Large intestine (tissue), 3 donors: ENCODE measurements at regions not wholly inside any gene's neighbourhood (a gene's known extent, or its start where the extent isn't known, plus 50 kb on each side); places are given as distances from the start of the nearest gene placed in this dataset.
"Not testable (repeated sequence)": the region's sequence is repeated elsewhere in the genome, so short reads cannot be mapped to it uniquely, and the experiment has no call there.

Experiments
- DNase-seq, 2 donors: peaks; one replicate each; pipeline versions ENCODE4 v3.0.0 to v3.0.0-alpha.2; 2013
- H3K27ac ChIP-seq: one replicate; pipeline ENCODE4 v1.5.1; 2013; ENCODE audit warnings: low read length
- H3K27me3 ChIP-seq: 2 replicates; pipeline ENCODE4 v1.6.1; 2013; ENCODE audit warnings: low read length; ENCODE audit not compliant: control insufficient read depth, insufficient read depth
- H3K36me3 ChIP-seq: 2 replicates; pipeline ENCODE4 v1.6.1; 2013; ENCODE audit warnings: low read length; ENCODE audit not compliant: control insufficient read depth, insufficient read depth
- H3K4me1 ChIP-seq: one replicate; pipeline ENCODE4 v1.6.1; 2013; ENCODE audit warnings: low read length; ENCODE audit not compliant: control insufficient read depth, insufficient read depth
- H3K4me3 ChIP-seq: one replicate; pipeline ENCODE4 v1.5.1; 2013; ENCODE audit warnings: low read length
- H3K9me3 ChIP-seq: one replicate; pipeline ENCODE4 v1.6.1; 2013; ENCODE audit warnings: mild to moderate bottlenecking, low read depth, low read length, moderate library complexity; ENCODE audit not compliant: control insufficient read depth
- WGBS: methylation state at CpG from one replicate; pipeline ENCODE4 v1.1.5; 2013; ENCODE audit warnings: low lambda C conversion rate; ENCODE audit not compliant: insufficient coverage; 5-methylcytosine and 5-hydroxymethylcytosine counted together

DNA sequence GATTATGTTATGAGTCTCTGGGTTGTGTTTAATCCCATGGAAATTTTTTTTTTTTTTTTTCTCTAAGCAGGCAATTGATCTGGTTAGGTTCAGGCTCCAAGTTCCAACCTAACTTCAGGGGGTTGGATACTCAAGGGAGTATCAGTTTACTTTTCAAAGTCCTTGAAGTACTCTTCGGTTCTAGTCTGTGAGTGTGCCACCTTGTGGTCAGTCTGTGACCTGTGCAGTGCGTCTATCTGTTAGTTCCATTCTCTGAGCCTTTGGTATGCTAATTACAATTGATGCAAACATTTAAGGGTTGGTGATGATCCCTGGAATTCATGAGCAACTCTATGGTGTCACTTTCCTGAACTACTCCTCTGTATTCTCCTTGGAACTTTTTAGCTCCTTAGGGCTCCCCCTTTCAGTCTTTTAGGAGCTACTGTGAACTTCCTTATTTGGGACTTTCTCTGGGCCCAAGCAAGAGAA is 342.0 kb downstream of the SOX4 start:
- H3K4me1 ChIP-seq, result no peaks in the 10 kb centered on the region
- H3K27me3 ChIP-seq, result no peaks in the 10 kb centered on the region
- peak in 1 of 2 donors; percentile 18 for DNase-seq
- no peak overlapping the region for H3K27ac ChIP-seq
- no CpG with 5 or more reads among the region's 2 CpGs for WGBS
- no peaks in the 10 kb centered on the region for H3K9me3 ChIP-seq
- no peaks in the 10 kb centered on the region for H3K36me3 ChIP-seq
- H3K4me3 ChIP-seq, result no peak overlapping the region

- Histone ChIP-seq H3K4me1 (no peaks in the 10 kb centered on the region), H3K36me3 (no peaks in the 10 kb centered on the region), H3K9me3 (no peaks in the 10 kb centered on the region), H3K27ac (no peak overlapping the region), H3K27me3 (no peaks in the 10 kb centered on the region), H3K4me3 (no peak overlapping the region)
- no CpG with 5 or more reads among the region's 6 CpGs for WGBS
- no peak for DNase-seq
Observed at GRCh38 chr6:21937466-21937865, 343.9 kb downstream of the SOX4 start.

GRCh38 chr6:21939066-21939465 is 345.5 kb downstream of the SOX4 start:
- DNase-seq, H3K27ac ChIP-seq, H3K4me1 ChIP-seq, H3K9me3 ChIP-seq, H3K36me3 ChIP-seq, H3K27me3 ChIP-seq, H3K4me3 ChIP-seq: not testable (repeated sequence)
- no CpG with 5 or more reads among the region's 8 CpGs for WGBS

GRCh38 chr6:21941926-21942325 is 348.4 kb downstream of the SOX4 start:
- no peaks in the 10 kb centered on the region for H3K36me3 ChIP-seq
- no CpG with 5 or more reads among the region's 1 CpG for WGBS
- no peaks in the 10 kb centered on the region for H3K27me3 ChIP-seq
- H3K27ac ChIP-seq, result no peak overlapping the region
- H3K4me3 ChIP-seq, result no peak overlapping the region
- DNase-seq, result no peak
- no peaks in the 10 kb centered on the region for H3K4me1 ChIP-seq
- no peaks in the 10 kb centered on the region for H3K9me3 ChIP-seq

DNA sequence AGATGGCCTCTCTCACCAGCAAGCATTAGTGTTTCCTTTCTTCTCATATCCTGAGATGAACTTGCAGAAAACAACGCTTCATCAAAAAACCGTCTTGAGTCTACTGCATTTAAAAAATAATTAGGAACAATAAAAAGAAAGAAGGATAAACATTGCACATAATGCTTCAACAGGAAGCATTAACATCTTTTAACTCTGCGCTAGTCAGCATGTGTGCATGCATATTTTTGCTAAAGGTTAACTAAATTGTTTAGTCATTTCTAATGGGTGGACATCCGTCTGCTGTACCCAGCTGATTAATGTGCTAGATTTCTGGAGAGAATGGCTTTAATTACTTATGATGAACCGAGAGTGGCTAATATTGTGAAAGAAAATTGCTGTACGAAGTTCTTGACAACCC is 349.3 kb downstream of the SOX4 start:
- peak overlapping the region; percentile 33 for H3K27ac ChIP-seq
- no peak for DNase-seq
- H3K4me1 ChIP-seq, result peaks cover 4% of the 10 kb centered on the region
- no peaks in the 10 kb centered on the region for H3K36me3 ChIP-seq
- 60% methylated on average over 4 of the region's 6 CpGs for WGBS
- H3K4me3 ChIP-seq, result no peak overlapping the region
- no peaks in the 10 kb centered on the region for H3K27me3 ChIP-seq
- no peaks in the 10 kb centered on the region for H3K9me3 ChIP-seq

DNA sequence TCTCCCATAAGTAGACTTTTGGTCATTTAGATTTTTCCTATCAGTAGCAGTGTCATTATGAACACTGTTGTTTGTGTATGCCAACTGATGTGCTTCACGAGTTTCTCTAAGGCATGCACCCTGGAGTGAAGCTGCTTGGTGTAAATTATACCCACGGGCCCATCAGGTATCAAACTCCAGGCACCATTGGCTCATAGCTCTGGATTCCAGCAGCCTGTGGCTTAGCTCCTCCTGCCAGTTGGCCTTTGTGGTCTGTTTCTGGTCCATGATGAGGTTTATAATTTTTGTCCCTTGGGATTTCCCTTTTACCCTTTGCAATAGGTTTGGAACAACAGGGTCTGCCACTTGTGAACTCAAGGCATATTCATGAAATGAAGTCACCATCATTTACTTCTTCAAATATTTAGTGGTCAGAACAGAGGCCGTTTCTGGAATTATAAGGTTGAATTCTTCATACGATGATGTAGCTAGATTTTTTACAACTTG is 350.5 kb downstream of the PRL start:
- no peaks in the 10 kb centered on the region for H3K9me3 ChIP-seq

GRCh38 chr6:21947227-21947626 is 349.6 kb downstream of the PRL start:
- not testable (repeated sequence) for DNase-seq, H3K27ac ChIP-seq, H3K4me3 ChIP-seq, H3K27me3 ChIP-seq, H3K36me3 ChIP-seq, H3K9me3 ChIP-seq
- H3K4me1 ChIP-seq, result peaks cover 39% of the 10 kb centered on the region
- WGBS, result no CpG with 5 or more reads among the region's 3 CpGs

More for the DNA sequence above, 350.5 kb downstream of the PRL start:
- Histone ChIP-seq H3K27me3 (no peaks in the 10 kb centered on the region), H3K36me3 (no peaks in the 10 kb centered on the region), H3K27ac (no peak overlapping the region), H3K4me3 (no peak overlapping the region), H3K4me1 (peaks cover 30% of the 10 kb centered on the region)
- DNase-seq, result no peak
- no CpG with 5 or more reads among the region's 4 CpGs for WGBS

DNA sequence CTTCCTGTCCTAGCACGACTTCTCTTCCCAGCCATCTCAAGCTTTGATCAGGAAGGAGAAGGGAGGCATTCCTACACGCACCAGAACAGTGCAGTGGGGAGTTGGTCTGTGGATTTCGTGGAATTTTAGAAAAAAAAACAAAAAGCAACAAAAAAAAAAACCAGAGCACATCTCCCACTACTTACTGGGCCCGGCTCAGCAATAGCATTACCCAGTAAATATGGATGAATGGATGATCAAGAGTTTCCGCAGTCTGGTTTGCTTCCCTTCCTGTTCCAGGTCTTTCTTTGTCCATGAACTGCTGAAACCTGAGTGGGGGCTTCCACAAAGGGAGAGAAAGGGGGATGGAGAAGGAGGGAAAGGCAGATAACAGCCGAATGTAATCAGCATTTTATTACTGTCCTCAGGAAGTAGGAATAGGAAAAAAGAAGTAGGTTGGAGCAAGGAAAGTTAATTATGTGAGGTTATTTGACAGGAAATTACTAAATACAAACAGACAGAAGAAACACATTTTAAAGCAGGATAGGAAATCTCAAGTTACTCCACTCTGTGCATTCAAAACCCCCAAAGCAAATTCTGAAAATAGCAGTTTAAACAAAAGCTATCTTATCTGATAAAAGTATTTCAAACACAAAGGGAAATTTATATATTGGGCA is 349.0 kb downstream of the PRL start:
- 13% methylated on average over 1 of the region's 6 CpGs for WGBS
- Histone ChIP-seq H3K4me3 (no peak overlapping the region), H3K36me3 (no peaks in the 10 kb centered on the region), H3K9me3 (no peaks in the 10 kb centered on the region), H3K27me3 (no peaks in the 10 kb centered on the region), H3K27ac (peak overlapping the region; percentile 77), H3K4me1 (peaks cover 45% of the 10 kb centered on the region)
- DNase-seq, result peak in 1 of 2 donors; percentile 17

- peak; percentile 69 to 88 for DNase-seq
- Histone ChIP-seq H3K27ac (peak overlapping the region; percentile 77), H3K4me3 (no peak overlapping the region), H3K9me3 (no peaks in the 10 kb centered on the region), H3K36me3 (no peaks in the 10 kb centered on the region), H3K27me3 (no peaks in the 10 kb centered on the region), H3K4me1 (peaks cover 60% of the 10 kb centered on the region)
- WGBS, result 17% methylated on average over 2 of the region's 3 CpGs
Observed at GRCh38 chr6:21949211-21949801, 347.5 kb downstream of the PRL start.

DNA sequence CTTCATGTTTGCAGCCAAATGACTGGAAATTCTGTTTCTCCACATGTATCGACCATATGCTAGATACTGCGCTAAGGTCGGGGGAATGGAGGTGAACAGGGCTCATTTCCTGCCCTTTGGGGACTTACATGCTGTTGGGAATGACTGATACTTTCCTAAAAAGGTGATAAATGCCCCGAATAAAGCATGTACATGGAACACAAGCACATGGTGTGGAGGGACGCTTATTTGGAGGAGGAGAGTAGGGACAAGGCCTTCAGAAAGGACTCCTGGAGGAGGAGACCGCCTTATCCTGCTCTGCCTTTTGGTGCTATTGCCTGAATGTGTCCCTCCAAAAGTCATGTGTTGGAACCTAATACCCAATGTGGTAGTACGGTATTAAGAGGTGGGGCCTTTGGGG is 344.5 kb downstream of the PRL start:
- peaks cover 66% of the 10 kb centered on the region for H3K4me1 ChIP-seq
- DNase-seq, result no peak
- H3K36me3 ChIP-seq, result no peaks in the 10 kb centered on the region
- peak overlapping the region; percentile 94 for H3K27ac ChIP-seq
- 100% methylated on average over 1 of the region's 7 CpGs for WGBS
- H3K27me3 ChIP-seq, result no peaks in the 10 kb centered on the region
- H3K9me3 ChIP-seq, result no peaks in the 10 kb centered on the region
- no peak overlapping the region for H3K4me3 ChIP-seq
